Forelimb muscle (tissue), 1 donor: ENCODE measurements at regions not wholly inside any gene's neighbourhood (a gene's known extent, or its start where the extent isn't known, plus 50 kb on each side); places are given as distances from the start of the nearest gene placed in this dataset.
A peak's percentile ranks its signal among the peaks of the same experiment; 100 is the strongest.
"Not testable (repeated sequence)": the region's sequence is repeated elsewhere in the genome, so short reads cannot be mapped to it uniquely, and the experiment has no call there.

Experiments
- DNase-seq: peaks from one replicate; pipeline ENCODE4 v3.0.0-alpha.2; 2013; ENCODE audit warnings: low read depth

DNA sequence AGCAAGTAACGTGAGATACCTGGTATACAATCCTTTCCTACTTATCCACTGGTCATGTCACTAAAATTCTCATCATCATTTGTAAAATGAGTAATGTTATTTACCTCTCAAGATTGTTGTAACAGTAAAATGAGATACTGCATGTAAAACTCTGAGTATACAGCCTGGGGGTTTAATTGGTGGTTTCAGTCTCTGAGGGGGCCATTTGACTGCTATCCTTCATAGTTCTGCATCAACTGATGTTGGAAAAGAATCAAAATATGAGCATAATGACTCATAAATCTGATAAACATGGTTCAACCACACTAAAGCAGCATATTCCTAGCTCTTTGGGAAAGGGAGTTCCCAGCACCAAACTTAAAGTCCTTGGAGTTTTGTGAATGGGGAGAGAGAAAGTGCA lies 181.0 kb upstream of the GHR start:
- DNase-seq, result no peak

DNA sequence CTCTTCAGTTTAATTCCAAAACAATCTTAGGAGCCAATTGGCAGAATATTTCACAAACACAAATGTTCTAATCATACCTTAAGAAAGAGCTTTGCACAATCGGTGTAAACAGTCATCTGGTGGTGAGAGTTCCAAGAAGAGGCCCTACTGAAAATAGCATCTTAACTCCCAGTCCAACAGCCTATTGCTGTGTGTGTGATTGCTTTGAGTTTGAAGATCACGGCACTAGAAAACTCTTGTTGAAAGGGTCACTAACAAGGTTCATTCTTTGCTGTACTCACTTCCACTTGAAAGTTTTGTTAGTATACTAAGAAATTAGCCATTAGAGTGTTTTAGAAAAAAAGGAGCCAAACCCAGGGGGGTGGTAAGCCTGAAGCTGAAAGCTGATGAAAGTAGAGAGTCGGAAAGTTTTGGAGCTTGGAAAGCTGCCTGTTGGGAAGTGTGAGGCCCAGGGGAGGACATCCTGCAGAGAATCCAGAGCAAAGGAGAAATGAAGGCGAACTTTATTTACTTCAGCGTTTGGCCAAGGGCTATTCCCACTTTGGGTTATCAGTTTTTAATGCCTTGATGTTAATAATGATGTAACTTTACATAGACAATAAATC lies 180.3 kb upstream of the GHR start:
- DNase-seq, result peak; percentile 22

DNA sequence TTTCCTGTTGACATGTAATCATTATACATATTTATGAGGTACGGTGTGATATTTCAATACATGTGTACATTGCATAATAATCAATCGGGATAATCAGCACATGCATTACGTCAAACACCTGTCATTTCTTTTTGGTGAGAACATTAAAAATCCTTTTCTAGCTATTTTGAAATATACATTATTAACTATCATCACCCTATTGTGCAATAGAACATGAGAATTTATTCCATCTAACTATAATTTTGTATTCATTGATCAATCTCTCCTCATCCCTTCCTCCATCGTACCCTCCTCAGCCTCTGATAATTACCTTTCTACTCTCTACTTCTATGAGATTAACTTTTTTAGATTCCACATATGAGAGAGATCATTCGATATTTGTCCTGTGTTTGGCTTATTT lies 170.9 kb upstream of the GHR start:
- DNase-seq, result no peak

DNA sequence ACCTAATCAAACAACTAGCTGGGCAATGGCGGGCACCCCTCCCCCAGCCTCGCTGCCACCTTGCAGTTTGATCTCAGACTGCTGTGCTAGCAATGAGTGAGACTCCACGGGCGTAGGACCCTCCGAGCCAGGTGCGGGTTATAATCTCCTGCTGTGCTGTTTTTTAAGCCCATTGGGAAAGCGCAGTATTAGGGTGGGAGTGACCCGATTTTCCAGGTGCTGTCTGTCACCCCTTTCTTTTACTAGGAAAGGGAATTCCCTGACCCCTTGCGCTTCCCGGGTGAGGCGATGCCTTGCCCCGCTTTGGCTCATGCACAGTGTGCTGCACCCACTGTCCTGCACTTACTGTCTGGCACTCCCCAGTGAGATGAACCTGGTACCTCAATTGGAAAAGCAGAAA lies 163.3 kb upstream of the GHR start:
- DNase-seq, result not testable (repeated sequence)

DNA sequence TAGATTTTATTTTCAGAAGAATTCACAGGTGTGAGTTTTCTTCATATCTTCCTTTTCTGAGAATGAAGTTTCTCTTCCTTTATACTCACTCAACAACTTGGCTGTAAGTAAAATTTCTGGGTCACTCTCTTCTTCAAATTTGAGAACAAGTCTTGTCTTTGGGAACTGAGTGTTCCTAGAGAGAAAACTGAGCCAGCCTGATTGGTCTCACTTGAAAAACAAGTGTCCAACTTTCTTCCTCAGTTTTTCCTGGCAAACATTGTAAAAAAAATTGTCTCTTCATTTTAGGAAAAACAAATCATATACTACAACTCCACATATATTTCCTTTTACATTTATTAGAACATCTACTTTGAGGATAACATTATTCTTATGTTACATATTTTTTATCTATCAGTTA lies 156.1 kb upstream of the GHR start:
- peak; percentile 26 for DNase-seq

DNA sequence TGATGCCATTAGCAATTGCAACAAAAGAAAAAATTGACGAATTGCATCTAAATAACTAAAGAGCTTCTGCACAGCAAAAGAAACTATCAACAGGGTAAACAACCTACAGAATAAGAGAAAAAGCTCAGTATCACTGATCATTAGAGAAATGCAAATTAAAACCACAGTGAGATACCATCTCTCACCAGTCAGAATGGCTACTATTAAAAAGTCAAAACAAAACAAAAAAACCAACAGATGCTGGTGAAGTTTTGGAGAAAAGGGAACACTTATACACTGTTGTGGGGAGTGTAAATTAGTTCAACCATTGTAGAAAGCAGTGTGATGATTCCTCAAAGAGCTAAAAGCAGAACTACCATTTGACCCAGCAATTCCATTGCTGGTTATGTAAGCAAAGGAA lies 155.1 kb upstream of the GHR start:
- not testable (repeated sequence) for DNase-seq

DNA sequence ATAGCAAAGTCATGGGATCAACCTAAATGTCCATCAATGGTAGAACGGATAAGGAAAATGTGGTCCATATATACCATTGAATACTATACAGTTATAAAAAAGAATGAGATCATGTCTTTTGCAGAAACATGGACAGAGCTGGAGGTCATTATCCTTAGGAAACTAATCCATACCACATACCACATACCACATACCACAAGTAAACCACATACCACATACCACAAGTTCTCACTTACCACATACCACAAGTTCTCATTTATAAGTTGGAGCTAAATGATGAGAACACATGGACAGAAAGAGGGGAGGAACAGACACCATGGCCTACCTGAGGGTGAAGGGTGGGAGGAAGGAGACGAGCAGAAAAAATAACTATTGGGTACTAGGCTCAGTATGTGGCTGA lies 154.6 kb upstream of the GHR start:
- no peak for DNase-seq

DNA sequence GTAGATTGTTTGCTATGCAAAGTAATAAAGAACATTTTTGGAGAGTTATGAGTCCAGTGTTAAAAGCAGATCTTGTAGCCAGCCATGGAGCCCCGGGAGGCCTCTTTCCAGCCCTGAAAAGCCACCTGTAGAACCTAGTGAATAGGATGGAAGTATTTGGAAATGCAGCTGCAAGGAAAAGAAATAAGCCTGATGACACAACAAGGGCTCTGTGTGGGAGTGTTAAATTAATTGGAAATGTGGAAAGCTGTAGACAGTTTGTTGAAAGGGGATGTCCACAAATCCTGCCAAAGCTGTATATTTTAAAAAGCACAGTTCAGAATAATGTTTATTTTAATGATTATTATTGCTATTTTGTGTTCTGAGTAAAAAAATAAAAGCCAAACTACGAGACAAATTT lies 152.5 kb upstream of the GHR start:
- peak; percentile 9 for DNase-seq

DNA sequence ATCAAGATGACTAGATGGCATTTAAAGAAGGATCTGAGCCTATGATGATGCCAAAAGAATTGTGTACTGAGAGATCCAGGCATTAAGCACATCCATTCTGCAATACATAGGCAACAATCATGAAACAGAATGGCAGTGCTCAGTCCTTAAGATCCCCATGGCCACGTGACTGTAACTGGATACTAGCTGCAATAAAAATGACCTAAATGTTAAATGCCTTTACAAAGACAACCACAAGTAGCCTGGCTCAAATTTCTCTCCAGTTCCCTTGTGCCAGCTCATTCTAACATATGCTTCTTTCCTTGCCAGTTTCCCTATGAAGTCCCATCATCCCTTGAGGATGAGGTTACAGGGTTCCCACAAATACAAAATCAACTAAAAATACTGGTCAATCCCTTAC lies 148.3 kb upstream of the GHR start:
- no peak for DNase-seq

DNA sequence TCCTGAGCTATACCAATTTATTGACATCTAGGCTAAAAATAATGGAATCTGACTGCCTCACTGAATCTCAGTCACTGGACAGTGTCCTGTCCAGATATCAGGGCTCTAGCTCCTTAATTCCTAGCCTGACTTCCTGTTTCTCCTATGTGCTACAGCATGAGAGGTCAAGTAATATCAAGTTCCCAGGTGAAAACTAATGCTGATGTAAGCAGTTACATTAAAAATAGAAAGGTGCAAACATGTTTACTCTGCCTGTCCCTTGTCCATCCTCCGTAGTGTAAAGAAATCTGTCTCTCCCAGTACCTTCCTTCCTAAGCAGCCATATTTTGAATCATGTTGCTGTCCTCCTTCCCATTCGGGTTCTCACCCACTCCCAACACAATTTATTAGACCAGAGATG lies 145.9 kb upstream of the GHR start:
- DNase-seq, result no peak

DNA sequence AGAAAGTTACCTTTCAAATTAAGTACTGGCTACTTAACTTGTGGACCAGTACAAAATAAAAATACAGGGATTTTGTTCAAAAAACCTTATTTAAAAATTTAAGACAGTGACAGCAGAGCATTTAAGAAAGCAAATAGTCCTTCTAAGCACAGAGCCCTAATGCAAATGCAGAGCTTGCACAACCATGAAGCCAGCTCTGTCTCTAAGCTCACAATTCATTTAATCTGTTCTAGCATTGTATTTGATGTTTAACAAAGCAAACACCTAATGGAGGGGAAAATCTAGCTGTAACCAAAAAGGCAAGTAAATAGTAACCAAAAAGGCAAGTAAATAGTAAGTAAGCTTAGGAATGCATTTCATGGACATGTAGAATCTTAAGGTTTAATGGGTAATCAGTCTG lies 138.7 kb upstream of the GHR start:
- no peak for DNase-seq

DNA sequence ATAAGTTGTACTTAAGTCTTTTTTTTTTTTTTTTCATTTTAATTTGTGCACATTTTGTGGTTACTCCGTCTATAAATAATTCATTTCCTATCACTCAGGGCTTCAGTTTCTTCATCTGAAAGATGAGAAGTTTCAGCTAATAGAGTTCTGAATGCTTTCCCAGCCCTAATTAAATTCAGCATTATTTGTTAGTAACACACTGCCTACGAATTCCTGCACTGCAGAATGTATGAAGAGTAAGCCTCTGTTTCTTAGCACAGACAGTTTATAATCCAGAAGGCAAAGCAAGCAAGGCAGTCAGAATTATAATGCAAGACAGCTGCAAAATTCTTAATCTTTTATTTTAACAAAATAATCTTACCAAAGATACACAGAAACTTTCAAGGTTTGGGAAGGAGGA lies 138.0 kb upstream of the GHR start:
- DNase-seq, result no peak

DNA sequence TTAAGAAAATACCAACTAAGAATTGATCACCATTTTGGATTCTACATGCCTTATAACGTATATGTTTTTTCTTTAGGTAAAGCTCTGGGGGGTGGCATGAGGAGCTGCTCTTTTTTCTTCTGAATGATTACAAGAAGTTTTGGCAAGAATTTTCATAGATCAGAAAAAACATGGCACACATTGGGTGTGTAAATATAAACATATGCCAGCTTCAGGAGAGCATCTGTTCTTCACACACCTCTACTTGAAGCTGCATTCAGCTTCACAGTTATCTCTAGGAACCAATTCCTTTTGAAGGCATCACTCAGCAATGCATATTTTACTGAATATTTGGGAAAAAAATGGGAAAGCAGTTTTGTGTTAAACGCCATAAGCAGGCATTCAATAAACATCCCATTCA lies 122.7 kb upstream of the GHR start:
- no peak for DNase-seq

DNA sequence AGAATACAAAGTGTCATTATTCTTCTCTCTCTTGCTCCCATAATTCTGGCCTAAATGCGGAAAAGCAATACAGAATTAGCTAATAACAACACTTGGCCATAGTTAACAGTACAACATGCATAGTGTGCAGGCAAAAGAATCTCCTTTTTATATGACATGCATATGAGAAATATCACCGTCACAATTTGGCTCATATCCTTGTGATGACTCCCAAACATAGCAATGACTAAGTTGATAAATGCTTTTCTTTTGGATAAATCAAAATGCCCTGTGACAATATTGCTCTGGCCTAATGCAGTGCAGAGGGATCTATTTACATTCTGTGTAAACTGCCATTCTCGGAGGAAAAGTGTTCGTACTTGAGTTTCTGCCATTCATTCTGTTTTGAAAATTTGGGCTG lies 121.9 kb upstream of the GHR start:
- DNase-seq, result no peak

DNA sequence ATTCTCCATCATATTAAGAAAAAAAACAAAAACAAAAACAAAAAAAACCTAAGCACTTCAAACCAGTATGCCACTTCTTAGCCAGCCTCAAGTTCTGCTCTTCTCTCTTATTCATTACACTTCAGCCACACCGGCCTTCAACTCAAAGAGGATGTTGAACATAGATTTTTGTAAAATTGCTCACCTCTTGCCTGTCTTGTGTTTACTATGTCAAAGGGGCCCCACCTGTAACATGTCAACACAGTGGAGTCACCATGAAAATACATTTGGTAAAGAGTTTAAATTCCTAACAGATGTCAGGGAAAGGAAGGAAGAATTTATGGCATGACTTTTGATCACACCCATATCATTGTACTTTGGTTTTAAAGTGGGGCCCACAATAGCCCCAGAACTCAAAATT lies 121.1 kb upstream of the GHR start:
- no peak for DNase-seq

DNA sequence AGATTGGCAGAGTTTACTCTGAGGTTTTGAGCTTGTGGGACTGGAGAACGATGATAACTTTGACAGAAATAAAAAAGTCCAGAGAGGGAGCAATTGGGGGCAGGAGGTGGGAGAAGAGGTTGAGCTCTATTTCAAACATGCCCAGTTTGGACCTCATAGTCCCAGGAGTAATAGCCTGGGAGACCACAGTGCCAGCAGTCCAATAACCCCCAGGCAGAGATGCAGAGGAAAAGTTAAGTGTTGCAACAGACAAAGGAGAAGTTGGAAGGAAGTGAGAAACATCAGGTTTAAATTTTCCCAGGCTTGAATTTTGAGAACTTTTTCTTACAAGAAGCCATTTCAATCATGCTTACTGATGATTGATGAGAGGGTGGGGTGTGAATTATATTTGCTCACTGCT lies 117.0 kb upstream of the GHR start:
- DNase-seq, result no peak

DNA sequence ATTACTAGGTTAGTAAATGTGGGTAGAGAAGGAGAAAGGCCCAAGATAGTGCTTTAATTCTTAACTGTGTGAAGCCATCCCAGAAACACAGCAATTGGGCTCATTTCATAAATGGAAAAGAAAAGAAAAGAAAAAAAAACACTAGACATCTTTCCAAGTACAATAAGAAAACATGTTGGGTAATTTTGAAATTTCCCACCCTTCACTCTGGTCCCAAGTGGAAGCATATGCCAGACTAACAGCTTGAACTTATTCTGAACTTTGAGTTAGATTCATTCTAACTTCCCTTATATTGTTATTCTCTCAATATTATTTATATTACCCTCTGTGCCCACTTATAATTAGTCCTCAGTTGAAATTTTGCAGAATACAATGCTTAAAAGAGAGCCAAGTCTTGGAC lies 113.4 kb upstream of the GHR start:
- no peak for DNase-seq

DNA sequence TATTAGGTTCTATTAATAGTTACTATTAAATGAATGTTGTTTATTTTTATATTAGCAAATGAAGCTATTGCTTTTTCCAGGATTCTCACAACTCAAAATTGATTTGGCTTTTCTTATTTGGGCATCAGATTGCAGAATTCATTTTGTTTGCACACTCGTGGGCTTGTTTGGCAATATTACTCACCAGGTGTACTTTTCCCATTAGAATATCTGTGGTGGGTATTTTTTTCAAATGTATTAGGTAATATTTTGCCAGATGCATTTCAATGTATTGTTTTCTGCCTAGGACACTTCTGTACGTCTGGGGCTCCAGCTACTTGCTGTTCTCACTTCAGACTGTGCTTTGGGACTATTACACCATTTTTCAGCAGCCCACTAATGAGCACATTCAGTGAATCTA lies 108.0 kb upstream of the GHR start:
- DNase-seq, result no peak

DNA sequence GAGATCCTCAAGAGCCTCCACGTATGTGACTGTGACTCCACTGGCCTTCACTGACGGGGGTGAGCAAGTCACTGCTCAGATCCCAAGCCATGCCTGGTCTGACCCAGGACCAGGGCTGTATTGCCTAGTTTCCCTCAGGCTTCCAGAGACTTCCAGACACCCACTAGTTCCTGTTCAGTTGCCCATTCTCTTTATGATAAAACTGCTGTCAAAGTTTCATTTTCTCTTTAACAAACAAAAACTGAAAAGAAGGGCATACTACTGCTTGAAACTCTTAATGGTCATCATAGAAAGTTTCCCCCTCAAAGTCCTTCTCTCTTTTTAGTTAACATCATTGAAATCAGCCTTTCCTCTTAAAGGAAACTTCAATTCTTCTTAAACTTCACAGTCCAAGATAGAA lies 105.7 kb upstream of the GHR start:
- DNase-seq, result no peak

DNA sequence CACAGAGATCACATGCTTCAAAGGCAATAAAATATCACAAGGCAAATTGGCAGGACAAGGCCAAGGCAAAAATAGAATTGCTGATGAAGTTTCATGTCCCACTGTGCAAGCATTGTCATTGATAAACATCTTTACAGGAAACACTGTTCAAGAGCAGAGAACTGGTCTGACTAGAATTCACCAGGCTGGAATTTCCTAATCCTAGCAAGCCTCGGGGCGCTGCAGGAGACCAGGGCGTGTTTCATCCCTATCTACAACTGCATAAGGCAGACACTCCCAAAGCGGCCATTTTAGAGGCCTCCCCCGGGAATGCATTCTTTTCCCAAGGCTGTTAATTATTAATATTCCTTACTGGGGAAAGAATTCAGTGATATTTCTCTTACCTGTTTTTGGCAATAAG lies 103.7 kb upstream of the GHR start:
- DNase-seq, result not testable (repeated sequence)

DNA sequence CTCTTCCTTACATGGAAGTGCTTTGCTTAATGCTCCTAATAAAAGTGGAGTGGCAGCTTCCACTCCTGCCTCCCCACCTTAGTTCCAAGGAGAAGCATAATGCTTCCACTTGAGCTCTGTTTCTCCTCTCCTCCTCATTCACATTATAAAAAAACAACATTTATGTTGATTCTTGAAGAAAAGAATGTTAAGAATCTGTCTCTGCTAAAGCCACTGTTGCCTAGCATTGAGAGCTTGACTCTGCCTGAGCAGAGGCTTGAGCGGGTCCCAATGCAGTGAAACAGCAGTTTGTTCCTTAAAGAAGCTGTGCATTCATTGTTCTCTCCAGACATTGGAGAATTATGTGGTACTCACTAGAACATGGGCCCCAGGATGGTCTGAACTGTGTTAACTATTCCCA lies 101.5 kb upstream of the GHR start:
- no peak for DNase-seq

DNA sequence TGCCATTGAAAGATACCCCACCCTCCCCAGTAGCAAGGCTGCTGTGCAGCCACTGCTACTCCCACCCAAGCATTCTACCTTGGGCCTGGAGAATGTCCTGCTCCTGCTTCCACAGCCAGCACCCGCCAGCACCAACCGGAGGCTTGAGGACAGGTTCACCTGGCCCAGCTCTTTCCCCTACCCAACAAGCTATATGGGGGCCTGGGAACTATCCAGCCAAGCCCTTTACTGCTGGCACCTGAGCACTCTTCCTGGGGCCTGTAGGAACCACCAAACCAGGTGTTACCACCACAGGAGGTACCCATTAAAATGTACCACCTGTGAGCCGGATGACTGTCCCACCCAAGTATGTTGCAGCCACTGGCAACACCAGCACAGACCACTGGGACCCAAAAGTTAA lies 86.1 kb upstream of the GHR start:
- no peak for DNase-seq

DNA sequence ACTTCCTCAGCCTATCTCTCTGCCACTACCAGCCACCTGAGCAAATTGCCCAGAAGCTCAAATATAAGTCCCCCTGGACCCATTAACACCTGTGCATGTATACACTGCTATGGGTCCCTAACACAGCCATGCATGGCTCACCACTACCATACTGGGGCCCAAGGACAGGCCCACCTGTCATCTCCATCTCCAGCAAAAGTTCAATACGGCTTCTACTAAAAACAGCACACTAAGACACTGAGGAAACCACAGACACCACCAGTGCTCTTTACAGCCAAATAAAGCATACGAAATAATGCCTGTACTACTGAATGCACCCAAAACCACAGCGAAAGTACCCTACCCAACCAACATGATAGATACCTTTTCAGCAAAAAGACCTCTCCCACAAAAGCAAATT lies 85.6 kb upstream of the GHR start:
- no peak for DNase-seq

DNA sequence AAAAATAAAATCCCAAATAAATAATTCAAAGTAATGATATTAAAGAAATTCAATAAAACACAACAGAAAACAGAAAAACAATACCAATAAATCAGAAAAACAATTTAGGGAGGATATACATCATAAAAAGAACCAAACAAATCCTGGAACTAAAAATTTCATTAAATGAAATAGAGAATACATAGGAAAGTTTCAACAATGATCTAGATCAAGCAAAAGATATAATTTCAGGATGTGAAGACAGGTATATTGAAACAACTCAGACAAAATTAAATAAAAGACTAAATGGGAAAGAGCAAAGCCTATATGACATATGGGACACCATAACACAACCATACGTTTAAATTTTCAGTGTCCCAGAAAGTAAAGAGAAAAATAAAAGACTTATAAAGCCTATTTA lies 85.1 kb upstream of the GHR start:
- no peak for DNase-seq

DNA sequence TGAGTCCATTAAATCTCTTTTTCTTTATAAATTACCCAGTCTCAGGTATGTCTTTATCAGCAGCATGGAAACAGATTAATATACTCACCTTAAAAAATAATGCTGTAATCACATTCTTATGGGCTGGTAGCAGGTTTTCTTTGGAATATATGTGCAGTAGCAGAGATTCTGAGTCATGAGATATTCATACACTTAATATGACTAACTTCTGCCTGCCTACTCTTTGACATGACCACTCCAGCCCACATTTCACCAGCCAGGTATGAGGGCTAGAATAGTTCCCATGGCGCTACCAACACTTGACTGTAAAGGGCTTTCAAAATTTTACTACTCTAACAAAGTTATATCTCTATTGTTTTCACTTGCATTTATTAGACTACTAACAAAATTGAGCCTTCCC lies 74.1 kb upstream of the GHR start:
- no peak for DNase-seq
